HG03064 (cell line): ENCODE measurements at regions not wholly inside any gene's neighbourhood (a gene's known extent, or its start where the extent isn't known, plus 50 kb on each side); places are given as distances from the start of the nearest gene placed in this dataset.

ENCODE experiments used
- ATAC-seq: cut with Tn5 transposase; IDR thresholded peaks from one replicate; pipeline ENCODE4 v1.9.1; 2021; ENCODE audit warnings: low read depth; ENCODE audit not compliant: unreplicated experiment

- no peak for ATAC-seq
Measured at GRCh38 chr12:69059465-69060457, 126.8 kb upstream of the CPM start.

- ATAC-seq, result no peak
Measured at GRCh38 chr12:69061574-69061973, 128.6 kb upstream of the CPM start.

GRCh38 chr12:69062621-69063237, 129.8 kb upstream of the CPM start:
- ATAC-seq, result no peak

GRCh38 chr12:69064734-69065443, 131.9 kb upstream of the CPM start:
- ATAC-seq, result no peak

GRCh38 chr12:69065775-69066174, 132.8 kb upstream of the CPM start:
- ATAC-seq, result no peak

GRCh38 chr12:69066492-69067373, 133.8 kb upstream of the CPM start:
- ATAC-seq, result no peak

GRCh38 chr12:69067713-69068112, 134.7 kb upstream of the CPM start:
- no peak for ATAC-seq

GRCh38 chr12:69068448-69068847, 135.5 kb upstream of the CPM start:
- no peak for ATAC-seq

- ATAC-seq, result no peak
Measured at GRCh38 chr12:69069479-69069878, 136.5 kb upstream of the CPM start.

GRCh38 chr12:69070319-69071090, 137.5 kb upstream of the CPM start:
- peak; percentile 69 for ATAC-seq

GRCh38 chr12:69071091-69071370, 138.1 kb upstream of the CPM start:
- ATAC-seq, result no peak

- ATAC-seq, result no peak
Measured at GRCh38 chr12:69073035-69073434, 140.1 kb upstream of the CPM start.

GRCh38 chr12:69074556-69075349, 141.8 kb upstream of the CPM start:
- ATAC-seq, result no peak

GRCh38 chr12:69083689-69084088, 150.7 kb upstream of the CPM start:
- ATAC-seq, result no peak

GRCh38 chr12:69084816-69085378, 151.9 kb upstream of the CPM start:
- no peak for ATAC-seq

GRCh38 chr12:69085852-69086251, 152.9 kb upstream of the CPM start:
- ATAC-seq, result no peak

- no peak for ATAC-seq
Measured at GRCh38 chr12:69087986-69088385, 151.4 kb upstream of the CPSF6 start.

- no peak for ATAC-seq
Measured at GRCh38 chr12:69090722-69091121, 148.6 kb upstream of the CPSF6 start.
